ENCODE measurements at regions not wholly inside any gene's neighbourhood (a gene's known extent, or its start where the extent isn't known, plus 50 kb on each side); places are given as distances from the start of the nearest gene placed in this dataset.
"Not testable (repeated sequence)": the region's sequence is repeated elsewhere in the genome, so short reads cannot be mapped to it uniquely, and the experiment has no call there.

- TF ChIP-seq USF2, POLR2A (IDR thresholded peaks at IDR 0.05; ENCODE audit: low read depth, low read length): not testable (repeated sequence)
Observed at GRCh38 chr21:9031482-9032374, 1489.7 kb upstream of the TPTE start.
